ENCODE measurements at regions not wholly inside any gene's neighbourhood (a gene's known extent, or its start where the extent isn't known, plus 50 kb on each side); places are given as distances from the start of the nearest gene placed in this dataset.

DNA sequence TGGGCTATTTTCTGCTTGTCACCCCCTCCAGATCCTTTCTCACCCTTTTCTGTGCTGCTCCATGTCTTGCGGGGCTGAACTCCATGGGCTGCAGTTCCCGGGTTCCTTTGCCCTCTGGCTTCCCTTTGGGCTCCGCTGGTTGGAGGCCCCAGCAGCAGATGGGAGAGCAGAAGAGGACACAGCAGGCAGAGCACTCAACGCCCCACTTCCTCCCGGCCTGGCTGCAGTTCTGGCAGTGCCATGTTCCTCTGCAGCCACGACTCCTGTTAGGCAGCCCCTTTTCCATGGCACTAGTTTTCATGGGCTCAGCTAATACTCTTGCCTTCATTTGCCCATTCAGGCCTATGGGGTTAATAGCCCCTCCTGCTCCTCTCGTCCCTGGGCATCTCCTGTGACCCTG is 127.1 kb downstream of the TENT5C start:
- Mint-ChIP-seq H3K36me3 (ENCODE audit: low read depth) (no peaks in the 10 kb centered on the region), H3K9me3 (peaks cover 12% of the 10 kb centered on the region)

More for the DNA sequence above, 127.1 kb downstream of the TENT5C start:
- no peak overlapping the region for H3K4me3 Mint-ChIP-seq
- ATAC-seq (no peak), DNase-seq (ENCODE audit: low spot score) (no peak)
- Histone ChIP-seq H4K20me1 (replicated peaks; ENCODE audit: insufficient read depth) (no peaks in the 10 kb centered on the region), H3K36me3 (ENCODE audit: insufficient read depth) (0 out of 2 replicates have a peak, but pooled peaks cover 4% of the 10 kb centered on the region), H3K4me2 (no peak overlapping the region), H3K4me3 (no peak overlapping the region), H2AFZ (no peak overlapping the region), H3K4me1 (ENCODE audit: insufficient read depth) (no peaks in the 10 kb centered on the region), H3F3A (replicated peaks; ENCODE audit: low read depth) (no peaks in the 10 kb centered on the region), H3K27me3 (ENCODE audit: insufficient read depth) (no peaks in the 10 kb centered on the region), H3K9me2 (ENCODE audit: insufficient read depth) (no peaks in the 10 kb centered on the region; the same call in 1 of the 2 replicates), H3K79me2 (replicated peaks; ENCODE audit: insufficient read depth) (no peaks in the 10 kb centered on the region), H3K27ac (ENCODE audit: low read depth) (no peak overlapping the region)
- TF ChIP-seq NANOG (IDR thresholded peaks at IDR 0.05; ENCODE audit: borderline replicate concordance): no peak
- TF ChIP-seq, protein P1, sequence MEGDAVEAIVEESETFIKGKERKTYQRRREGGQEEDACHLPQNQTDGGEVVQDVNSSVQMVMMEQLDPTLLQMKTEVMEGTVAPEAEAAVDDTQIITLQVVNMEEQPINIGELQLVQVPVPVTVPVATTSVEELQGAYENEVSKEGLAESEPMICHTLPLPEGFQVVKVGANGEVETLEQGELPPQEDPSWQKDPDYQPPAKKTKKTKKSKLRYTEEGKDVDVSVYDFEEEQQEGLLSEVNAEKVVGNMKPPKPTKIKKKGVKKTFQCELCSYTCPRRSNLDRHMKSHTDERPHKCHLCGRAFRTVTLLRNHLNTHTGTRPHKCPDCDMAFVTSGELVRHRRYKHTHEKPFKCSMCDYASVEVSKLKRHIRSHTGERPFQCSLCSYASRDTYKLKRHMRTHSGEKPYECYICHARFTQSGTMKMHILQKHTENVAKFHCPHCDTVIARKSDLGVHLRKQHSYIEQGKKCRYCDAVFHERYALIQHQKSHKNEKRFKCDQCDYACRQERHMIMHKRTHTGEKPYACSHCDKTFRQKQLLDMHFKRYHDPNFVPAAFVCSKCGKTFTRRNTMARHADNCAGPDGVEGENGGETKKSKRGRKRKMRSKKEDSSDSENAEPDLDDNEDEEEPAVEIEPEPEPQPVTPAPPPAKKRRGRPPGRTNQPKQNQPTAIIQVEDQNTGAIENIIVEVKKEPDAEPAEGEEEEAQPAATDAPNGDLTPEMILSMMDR (conservative IDR thresholded peaks at IDR 0.05; ENCODE audit: low read depth in 2 of 2): no peak
- no peak for TF ChIP-seq ZNF114 (CRISPR knock-in tag; IDR thresholded peaks at IDR 0.05)
- no peak for TF ChIP-seq EZH2 (IDR thresholded peaks at IDR 0.05; ENCODE audit: low read depth, unreplicated experiment)
- TF ChIP-seq JUNB (IDR thresholded peaks at IDR 0.05; ENCODE audit: unreplicated experiment): no peak
- TF ChIP-seq EZH2phosphoT487 (IDR thresholded peaks at IDR 0.05; ENCODE audit: unreplicated experiment): no peak
- TF ChIP-seq ZNF331 (CRISPR knock-in tag; IDR thresholded peaks at IDR 0.05; ENCODE audit: low read depth): no peak
- no peak for TF ChIP-seq CREB1 (CRISPR knock-in tag; IDR thresholded peaks at IDR 0.05; ENCODE audit: low read depth)
- TF ChIP-seq, protein P2, sequence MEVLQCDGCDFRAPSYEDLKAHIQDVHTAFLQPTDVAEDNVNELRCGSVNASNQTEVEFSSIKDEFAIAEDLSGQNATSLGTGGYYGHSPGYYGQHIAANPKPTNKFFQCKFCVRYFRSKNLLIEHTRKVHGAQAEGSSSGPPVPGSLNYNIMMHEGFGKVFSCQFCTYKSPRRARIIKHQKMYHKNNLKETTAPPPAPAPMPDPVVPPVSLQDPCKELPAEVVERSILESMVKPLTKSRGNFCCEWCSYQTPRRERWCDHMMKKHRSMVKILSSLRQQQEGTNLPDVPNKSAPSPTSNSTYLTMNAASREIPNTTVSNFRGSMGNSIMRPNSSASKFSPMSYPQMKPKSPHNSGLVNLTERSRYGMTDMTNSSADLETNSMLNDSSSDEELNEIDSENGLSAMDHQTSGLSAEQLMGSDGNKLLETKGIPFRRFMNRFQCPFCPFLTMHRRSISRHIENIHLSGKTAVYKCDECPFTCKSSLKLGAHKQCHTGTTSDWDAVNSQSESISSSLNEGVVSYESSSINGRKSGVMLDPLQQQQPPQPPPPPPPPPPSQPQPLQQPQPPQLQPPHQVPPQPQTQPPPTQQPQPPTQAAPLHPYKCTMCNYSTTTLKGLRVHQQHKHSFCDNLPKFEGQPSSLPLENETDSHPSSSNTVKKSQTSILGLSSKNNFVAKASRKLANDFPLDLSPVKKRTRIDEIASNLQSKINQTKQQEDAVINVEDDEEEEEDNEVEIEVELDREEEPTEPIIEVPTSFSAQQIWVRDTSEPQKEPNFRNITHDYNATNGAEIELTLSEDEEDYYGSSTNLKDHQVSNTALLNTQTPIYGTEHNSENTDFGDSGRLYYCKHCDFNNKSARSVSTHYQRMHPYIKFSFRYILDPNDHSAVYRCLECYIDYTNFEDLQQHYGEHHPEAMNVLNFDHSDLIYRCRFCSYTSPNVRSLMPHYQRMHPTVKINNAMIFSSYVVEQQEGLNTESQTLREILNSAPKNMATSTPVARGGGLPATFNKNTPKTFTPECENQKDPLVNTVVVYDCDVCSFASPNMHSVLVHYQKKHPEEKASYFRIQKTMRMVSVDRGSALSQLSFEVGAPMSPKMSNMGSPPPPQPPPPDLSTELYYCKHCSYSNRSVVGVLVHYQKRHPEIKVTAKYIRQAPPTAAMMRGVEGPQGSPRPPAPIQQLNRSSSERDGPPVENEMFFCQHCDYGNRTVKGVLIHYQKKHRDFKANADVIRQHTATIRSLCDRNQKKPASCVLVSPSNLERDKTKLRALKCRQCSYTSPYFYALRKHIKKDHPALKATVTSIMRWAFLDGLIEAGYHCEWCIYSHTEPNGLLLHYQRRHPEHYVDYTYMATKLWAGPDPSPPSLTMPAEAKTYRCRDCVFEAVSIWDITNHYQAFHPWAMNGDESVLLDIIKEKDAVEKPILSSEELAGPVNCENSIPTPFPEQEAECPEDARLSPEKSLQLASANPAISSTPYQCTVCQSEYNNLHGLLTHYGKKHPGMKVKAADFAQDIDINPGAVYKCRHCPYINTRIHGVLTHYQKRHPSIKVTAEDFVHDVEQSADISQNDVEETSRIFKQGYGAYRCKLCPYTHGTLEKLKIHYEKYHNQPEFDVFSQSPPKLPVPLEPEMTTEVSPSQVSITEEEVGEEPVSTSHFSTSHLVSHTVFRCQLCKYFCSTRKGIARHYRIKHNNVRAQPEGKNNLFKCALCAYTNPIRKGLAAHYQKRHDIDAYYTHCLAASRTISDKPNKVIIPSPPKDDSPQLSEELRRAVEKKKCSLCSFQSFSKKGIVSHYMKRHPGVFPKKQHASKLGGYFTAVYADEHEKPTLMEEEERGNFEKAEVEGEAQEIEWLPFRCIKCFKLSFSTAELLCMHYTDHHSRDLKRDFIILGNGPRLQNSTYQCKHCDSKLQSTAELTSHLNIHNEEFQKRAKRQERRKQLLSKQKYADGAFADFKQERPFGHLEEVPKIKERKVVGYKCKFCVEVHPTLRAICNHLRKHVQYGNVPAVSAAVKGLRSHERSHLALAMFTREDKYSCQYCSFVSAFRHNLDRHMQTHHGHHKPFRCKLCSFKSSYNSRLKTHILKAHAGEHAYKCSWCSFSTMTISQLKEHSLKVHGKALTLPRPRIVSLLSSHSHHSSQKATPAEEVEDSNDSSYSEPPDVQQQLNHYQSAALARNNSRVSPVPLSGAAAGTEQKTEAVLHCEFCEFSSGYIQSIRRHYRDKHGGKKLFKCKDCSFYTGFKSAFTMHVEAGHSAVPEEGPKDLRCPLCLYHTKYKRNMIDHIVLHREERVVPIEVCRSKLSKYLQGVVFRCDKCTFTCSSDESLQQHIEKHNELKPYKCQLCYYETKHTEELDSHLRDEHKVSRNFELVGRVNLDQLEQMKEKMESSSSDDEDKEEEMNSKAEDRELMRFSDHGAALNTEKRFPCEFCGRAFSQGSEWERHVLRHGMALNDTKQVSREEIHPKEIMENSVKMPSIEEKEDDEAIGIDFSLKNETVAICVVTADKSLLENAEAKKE (CRISPR knock-in tag; IDR thresholded peaks at IDR 0.05): no peak
- TF ChIP-seq STAT1 (IDR thresholded peaks at IDR 0.05; ENCODE audit: unreplicated experiment): no peak
- no peak for TF ChIP-seq POLR2AphosphoS5 (IDR thresholded peaks at IDR 0.05; ENCODE audit: low read depth)
- TF ChIP-seq, protein P3, sequence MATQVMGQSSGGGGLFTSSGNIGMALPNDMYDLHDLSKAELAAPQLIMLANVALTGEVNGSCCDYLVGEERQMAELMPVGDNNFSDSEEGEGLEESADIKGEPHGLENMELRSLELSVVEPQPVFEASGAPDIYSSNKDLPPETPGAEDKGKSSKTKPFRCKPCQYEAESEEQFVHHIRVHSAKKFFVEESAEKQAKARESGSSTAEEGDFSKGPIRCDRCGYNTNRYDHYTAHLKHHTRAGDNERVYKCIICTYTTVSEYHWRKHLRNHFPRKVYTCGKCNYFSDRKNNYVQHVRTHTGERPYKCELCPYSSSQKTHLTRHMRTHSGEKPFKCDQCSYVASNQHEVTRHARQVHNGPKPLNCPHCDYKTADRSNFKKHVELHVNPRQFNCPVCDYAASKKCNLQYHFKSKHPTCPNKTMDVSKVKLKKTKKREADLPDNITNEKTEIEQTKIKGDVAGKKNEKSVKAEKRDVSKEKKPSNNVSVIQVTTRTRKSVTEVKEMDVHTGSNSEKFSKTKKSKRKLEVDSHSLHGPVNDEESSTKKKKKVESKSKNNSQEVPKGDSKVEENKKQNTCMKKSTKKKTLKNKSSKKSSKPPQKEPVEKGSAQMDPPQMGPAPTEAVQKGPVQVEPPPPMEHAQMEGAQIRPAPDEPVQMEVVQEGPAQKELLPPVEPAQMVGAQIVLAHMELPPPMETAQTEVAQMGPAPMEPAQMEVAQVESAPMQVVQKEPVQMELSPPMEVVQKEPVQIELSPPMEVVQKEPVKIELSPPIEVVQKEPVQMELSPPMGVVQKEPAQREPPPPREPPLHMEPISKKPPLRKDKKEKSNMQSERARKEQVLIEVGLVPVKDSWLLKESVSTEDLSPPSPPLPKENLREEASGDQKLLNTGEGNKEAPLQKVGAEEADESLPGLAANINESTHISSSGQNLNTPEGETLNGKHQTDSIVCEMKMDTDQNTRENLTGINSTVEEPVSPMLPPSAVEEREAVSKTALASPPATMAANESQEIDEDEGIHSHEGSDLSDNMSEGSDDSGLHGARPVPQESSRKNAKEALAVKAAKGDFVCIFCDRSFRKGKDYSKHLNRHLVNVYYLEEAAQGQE (IDR thresholded peaks at IDR 0.05; ENCODE audit: unreplicated experiment): no peak
- TF ChIP-seq, protein P4, sequence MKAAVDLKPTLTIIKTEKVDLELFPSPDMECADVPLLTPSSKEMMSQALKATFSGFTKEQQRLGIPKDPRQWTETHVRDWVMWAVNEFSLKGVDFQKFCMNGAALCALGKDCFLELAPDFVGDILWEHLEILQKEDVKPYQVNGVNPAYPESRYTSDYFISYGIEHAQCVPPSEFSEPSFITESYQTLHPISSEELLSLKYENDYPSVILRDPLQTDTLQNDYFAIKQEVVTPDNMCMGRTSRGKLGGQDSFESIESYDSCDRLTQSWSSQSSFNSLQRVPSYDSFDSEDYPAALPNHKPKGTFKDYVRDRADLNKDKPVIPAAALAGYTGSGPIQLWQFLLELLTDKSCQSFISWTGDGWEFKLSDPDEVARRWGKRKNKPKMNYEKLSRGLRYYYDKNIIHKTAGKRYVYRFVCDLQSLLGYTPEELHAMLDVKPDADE (IDR thresholded peaks at IDR 0.05): no peak
- H3K27ac Mint-ChIP-seq: no peak overlapping the region
- peaks cover 8% of the 10 kb centered on the region; the same call in 2 of the 3 replicates for H3K4me1 Mint-ChIP-seq
- H3K27me3 Mint-ChIP-seq (ENCODE audit: insufficient read depth, low read depth, poor library complexity): peaks cover 2% of the 10 kb centered on the region

Data from GM23338 (cell line).